Lung (tissue), 11 donors: ENCODE measurements at regions not wholly inside any gene's neighbourhood (a gene's known extent, or its start where the extent isn't known, plus 50 kb on each side); places are given as distances from the start of the nearest gene placed in this dataset.

Experiments used
- ATAC-seq: fragments of 200-7000 bp; cut with Tn5 transposase; one replicate; pipeline ENCODE4 v1.9.1; 2020; ENCODE audit warnings: moderate number of reproducible peaks; ENCODE audit not compliant: insufficient read depth, low FRiP score
- DNase-seq, 3 donors: peaks; one replicate each; pipeline ENCODE4 v3.0.0-alpha.2; 2013 to 2017
- H3K27ac ChIP-seq, 2 donors: one replicate each; pipeline ENCODE4 v1.5.1; 2013; ENCODE audit warnings: mild to moderate bottlenecking in 2 of 2, moderate library complexity in 2 of 2, control low read depth in 1 of 2, inconsistent platforms in 1 of 2, low read depth in 1 of 2, low read length in 1 of 2
- H3K27me3 ChIP-seq, 3 donors: one replicate each; pipeline ENCODE4 v1.5.1; 2013; ENCODE audit warnings: low read length in 2 of 3; ENCODE audit not compliant: control insufficient read depth in 3 of 3, insufficient read depth in 3 of 3
- H3K36me3 ChIP-seq, 4 donors: one replicate each; pipeline ENCODE4 v1.5.1; 2013; ENCODE audit warnings: low read length in 4 of 4, mild to moderate bottlenecking in 1 of 4, moderate library complexity in 1 of 4; ENCODE audit not compliant: control insufficient read depth in 4 of 4, insufficient read depth in 4 of 4
- H3K4me1 ChIP-seq, 5 donors: one replicate each; pipeline ENCODE4 v1.5.1; 2013; ENCODE audit warnings: low read length in 5 of 5, mild to moderate bottlenecking in 2 of 5, moderate library complexity in 1 of 5; ENCODE audit not compliant: control insufficient read depth in 5 of 5, insufficient read depth in 5 of 5
- H3K4me3 ChIP-seq: one replicate; pipeline ENCODE4 v1.5.1; 2013; ENCODE audit warnings: mild to moderate bottlenecking, control low read depth, moderate library complexity
- H3K9ac ChIP-seq, 2 donors: one replicate each; pipeline ENCODE4 v1.5.1; 2013; ENCODE audit warnings: low read length in 2 of 2, control low read depth in 1 of 2; ENCODE audit not compliant: insufficient read depth in 1 of 2
- H3K9me3 ChIP-seq, 4 donors: one replicate each; pipeline ENCODE4 v1.5.1; 2013; ENCODE audit warnings: low read length in 3 of 4, mild to moderate bottlenecking in 1 of 4, moderate library complexity in 1 of 4; ENCODE audit not compliant: control insufficient read depth in 4 of 4, insufficient read depth in 3 of 4
- CTCF ChIP-seq: IDR thresholded peaks from 2 replicates; pipeline ENCODE4 v1.5.1; 2012; ENCODE audit warnings: mild to moderate bottlenecking; ENCODE audit errors: control extremely low read depth, extremely low read depth
- WGBS, 2 donors: extraction: QIAGEN DNeasy Blood & Tissue Kit; methylation state at CpG; one replicate each; pipeline ENCODE4 v1.1.7; 2013; 5-methylcytosine and 5-hydroxymethylcytosine counted together
- donor health status: control.
- donor health status: control.
- donor health status: Bipolar disorder and iron deficiency.
- donor health status: healthy.
- donor health status: DM: yes; HTN: yes; CAD: no.

- peaks cover 0 to 3% (median under 1%) of the 10 kb centered on the region in 4 donors for H3K9me3 ChIP-seq
- H3K36me3 ChIP-seq: no peaks in the 10 kb centered on the region
- ATAC-seq (no peak), DNase-seq (no peak)
- 83 to 90% methylated on average over 5 of the region's 5 CpGs for WGBS, 2 donors
- no peak overlapping the region for H3K9ac ChIP-seq
- no peak for TF ChIP-seq CTCF
- no peaks in the 10 kb centered on the region for H3K27me3 ChIP-seq
- H3K27ac ChIP-seq: no peak overlapping the region
- no peak overlapping the region for H3K4me3 ChIP-seq
- peaks cover 0 to 9% (median 0%) of the 10 kb centered on the region in 5 donors for H3K4me1 ChIP-seq
These were observed 375.7 kb upstream of the DYNLRB2 start for GRCh38 chr16:80164966-80165550.

GRCh38 chr16:80163339-80163738, 377.5 kb upstream of the DYNLRB2 start:
- H3K36me3 ChIP-seq: no peaks in the 10 kb centered on the region
- ATAC-seq: no peak
- H3K9me3 ChIP-seq: peaks cover 0 to 3% (median under 1%) of the 10 kb centered on the region in 4 donors
- H3K27me3 ChIP-seq: no peaks in the 10 kb centered on the region
- H3K4me3 ChIP-seq: no peak overlapping the region
- H3K4me1 ChIP-seq: peaks cover 0 to 9% (median 0%) of the 10 kb centered on the region in 5 donors
- 79 to 87% methylated on average over 4 of the region's 4 CpGs for WGBS, 2 donors
- TF ChIP-seq CTCF: no peak
- no peak for DNase-seq
- H3K9ac ChIP-seq: no peak overlapping the region
- H3K27ac ChIP-seq: no peak overlapping the region

- TF ChIP-seq CTCF: no peak
- ATAC-seq (no peak), DNase-seq (peak in 2 of 3 donors; percentile 43 to 55)
- Histone ChIP-seq H3K27ac (no peak overlapping the region), H3K27me3 (no peaks in the 10 kb centered on the region), H3K9me3 (peaks cover 0 to 3% (median under 1%) of the 10 kb centered on the region in 4 donors), H3K9ac (no peak overlapping the region), H3K4me1 (peaks cover 0 to 9% (median 0%) of the 10 kb centered on the region in 5 donors), H3K36me3 (no peaks in the 10 kb centered on the region), H3K4me3 (no peak overlapping the region)
- 84 to 85% methylated on average over 12 of the region's 12 CpGs for WGBS, 2 donors
These were observed 378.7 kb upstream of the DYNLRB2 start for GRCh38 chr16:80161799-80162739.
